EL (cell line): ENCODE measurements at regions not wholly inside any gene's neighbourhood (a gene's known extent, or its start where the extent isn't known, plus 50 kb on each side); places are given as distances from the start of the nearest gene placed in this dataset.
"Not testable (repeated sequence)": the region's sequence is repeated elsewhere in the genome, so short reads cannot be mapped to it uniquely, and the experiment has no call there.

Source experiments
- DNase-seq: peaks from one replicate; pipeline ENCODE4 v3.0.0-alpha.2; 2016

- DNase-seq = no peak
Observed at GRCh38 chr5:122602700-122603099, 172.2 kb upstream of the SNX2 start.

GRCh38 chr5:122605236-122605635, 169.6 kb upstream of the SNX2 start:
- no peak for DNase-seq

GRCh38 chr5:122607818-122608217, 167.1 kb upstream of the SNX2 start:
- DNase-seq = no peak

- no peak for DNase-seq
Observed at GRCh38 chr5:122608222-122608621, 166.7 kb upstream of the SNX2 start.

- DNase-seq = no peak
Observed at GRCh38 chr5:122611406-122611805, 163.5 kb upstream of the SNX2 start.

GRCh38 chr5:122612901-122613300, 162.0 kb upstream of the SNX2 start:
- no peak for DNase-seq

GRCh38 chr5:122615146-122615545, 159.7 kb upstream of the SNX2 start:
- no peak for DNase-seq

- no peak for DNase-seq
Observed at GRCh38 chr5:122615832-122616231, 159.0 kb upstream of the SNX2 start.

- not testable (repeated sequence) for DNase-seq
Observed at GRCh38 chr5:122618046-122618445, 156.8 kb upstream of the SNX2 start.

GRCh38 chr5:122620768-122621167, 154.1 kb upstream of the SNX2 start:
- DNase-seq = not testable (repeated sequence)

- not testable (repeated sequence) for DNase-seq
Observed at GRCh38 chr5:122628714-122629113, 146.2 kb upstream of the SNX2 start.

- no peak for DNase-seq
Observed at GRCh38 chr5:122629121-122629677, 145.7 kb upstream of the SNX2 start.

- DNase-seq = no peak
Observed at GRCh38 chr5:122638581-122638980, 136.3 kb upstream of the SNX2 start.

- DNase-seq = no peak
Observed at GRCh38 chr5:122639033-122639432, 135.8 kb upstream of the SNX2 start.

GRCh38 chr5:122639864-122640263, 135.0 kb upstream of the SNX2 start:
- no peak for DNase-seq

- DNase-seq = no peak
Observed at GRCh38 chr5:122649080-122649479, 125.8 kb upstream of the SNX2 start.

GRCh38 chr5:122653087-122654017, 121.5 kb upstream of the SNX2 start:
- peak; percentile 43 for DNase-seq

GRCh38 chr5:122656160-122656559, 118.7 kb upstream of the SNX2 start:
- peak; percentile 21 for DNase-seq

- DNase-seq = no peak
Observed at GRCh38 chr5:122656577-122656976, 118.3 kb upstream of the SNX2 start.

GRCh38 chr5:122661496-122662180, 113.2 kb upstream of the SNX2 start:
- no peak for DNase-seq

GRCh38 chr5:122665051-122665450, 109.8 kb upstream of the SNX2 start:
- no peak for DNase-seq

GRCh38 chr5:122668552-122668951, 106.3 kb upstream of the SNX2 start:
- no peak for DNase-seq

GRCh38 chr5:122669709-122670108, 105.2 kb upstream of the SNX2 start:
- DNase-seq = not testable (repeated sequence)

GRCh38 chr5:122673343-122673742, 101.5 kb upstream of the SNX2 start:
- no peak for DNase-seq
